NB4 (cell line): ENCODE measurements at regions not wholly inside any gene's neighbourhood (a gene's known extent, or its start where the extent isn't known, plus 50 kb on each side); places are given as distances from the start of the nearest gene placed in this dataset.

Experiments used
- CTCF ChIP-seq: IDR thresholded peaks from one replicate; pipeline ENCODE4 v1.5.1; 2012; ENCODE audit warnings: low read depth, low read length
- MAX ChIP-seq: IDR thresholded peaks from 2 replicates; pipeline ENCODE4 v1.6.1; 2011; ENCODE audit warnings: low read depth, low read length
- POLR2A ChIP-seq: IDR thresholded peaks from 2 replicates; pipeline ENCODE4 v1.6.1; 2011; ENCODE audit warnings: mild to moderate bottlenecking; ENCODE audit not compliant: insufficient read length; ENCODE audit errors: extremely low read depth

GRCh38 chr7:138369797-138370196 lies 90.3 kb upstream of the TRIM24 start:
- no peak for TF ChIP-seq CTCF
- TF ChIP-seq POLR2A = no peak
- TF ChIP-seq MAX = no peak
